Activated naive CD4-positive, alpha-beta T cell treated with anti-CD3 and anti-CD28 coated beads for 36 hours (primary cell): ENCODE measurements at regions not wholly inside any gene's neighbourhood (a gene's known extent, or its start where the extent isn't known, plus 50 kb on each side); places are given as distances from the start of the nearest gene placed in this dataset.

Experiments used
- CTCF ChIA-PET: fragments of 350-600 bp; sonication (Branson Sonifier 250); formaldehyde crosslinking; loops from one replicate; lab custom pipeline; 2021; ENCODE audit warnings: antibody characterized with exemption; lab: Charles Lee
- DNase-seq: peaks from one replicate; pipeline ENCODE4 v3.0.0-alpha.2; 2020
- H3K27ac Mint-ChIP-seq: one replicate; pipeline ENCODE4 v1.8.0; 2021; ENCODE audit warnings: mild to moderate bottlenecking, mixed read lengths
- H3K27me3 Mint-ChIP-seq: one replicate; pipeline ENCODE4 v1.8.0; 2021; ENCODE audit warnings: low read depth, mixed read lengths
- H3K36me3 Mint-ChIP-seq: one replicate; pipeline ENCODE4 v1.8.0; 2021; ENCODE audit warnings: low read depth, mixed read lengths
- H3K4me1 Mint-ChIP-seq: one replicate; pipeline ENCODE4 v1.8.0; 2021; ENCODE audit warnings: low read depth, mixed read lengths
- H3K4me3 Mint-ChIP-seq: one replicate; pipeline ENCODE4 v1.8.0; 2021; ENCODE audit warnings: mild to moderate bottlenecking, moderate library complexity, mixed read lengths
- H3K9me3 Mint-ChIP-seq: one replicate; pipeline ENCODE4 v1.8.0; 2021; ENCODE audit warnings: mixed read lengths
- intact Hi-C: fragments of 100-400 bp; cut with micrococcal nuclease; formaldehyde crosslinking; loops from one replicate; pipeline ENCODE4 v1.15.1; 2023

- Mint-ChIP-seq H3K4me1 (no peaks in the 10 kb centered on the region), H3K36me3 (no peaks in the 10 kb centered on the region)
These were observed 116.5 kb upstream of the REG3G start for GRCh38 chr2:78908973-78909372.

GRCh38 chr2:78910376-78910775 lies 115.1 kb upstream of the REG3G start:
- Mint-ChIP-seq H3K4me3 (no peak overlapping the region), H3K27me3 (no peaks in the 10 kb centered on the region), H3K9me3 (peaks cover 7% of the 10 kb centered on the region), H3K4me1 (no peaks in the 10 kb centered on the region), H3K27ac (no peak overlapping the region), H3K36me3 (no peaks in the 10 kb centered on the region)
- CTCF ChIA-PET, result interaction anchor here (0.7 kb wide), 1 partner anchor 1182 kb away, joined by 3 read pairs; no protein-coding TSS in a partner anchor
- no peak for DNase-seq
- intact Hi-C loops, result no loop called here

More at GRCh38 chr2:78908973-78909372, 116.5 kb upstream of the REG3G start:
- CTCF ChIA-PET, result no interaction called here
- DNase-seq, result no peak
- intact Hi-C loops, result no loop called here
- no peak overlapping the region for H3K4me3 Mint-ChIP-seq
- no peaks in the 10 kb centered on the region for H3K27me3 Mint-ChIP-seq
- H3K27ac Mint-ChIP-seq, result no peak overlapping the region
- peaks cover 7% of the 10 kb centered on the region for H3K9me3 Mint-ChIP-seq

GRCh38 chr2:78913257-78913656 lies 112.2 kb upstream of the REG3G start:
- no peak overlapping the region for H3K27ac Mint-ChIP-seq
- intact Hi-C loops, result no loop called here
- H3K27me3 Mint-ChIP-seq, result no peaks in the 10 kb centered on the region
- no peak for DNase-seq
- H3K9me3 Mint-ChIP-seq, result peaks cover 7% of the 10 kb centered on the region
- H3K4me1 Mint-ChIP-seq, result no peaks in the 10 kb centered on the region
- no peak overlapping the region for H3K4me3 Mint-ChIP-seq
- H3K36me3 Mint-ChIP-seq, result no peaks in the 10 kb centered on the region
- CTCF ChIA-PET, result no interaction called here

- Mint-ChIP-seq H3K4me1 (no peaks in the 10 kb centered on the region), H3K4me3 (no peak overlapping the region), H3K27ac (no peak overlapping the region), H3K36me3 (no peaks in the 10 kb centered on the region), H3K9me3 (peaks cover 11% of the 10 kb centered on the region), H3K27me3 (no peaks in the 10 kb centered on the region)
- DNase-seq, result no peak
- intact Hi-C loops, result no loop called here
- CTCF ChIA-PET, result interaction anchor here (0.6 kb wide), 1 partner anchor 487 kb away, joined by 3 read pairs; no protein-coding TSS in a partner anchor
These were observed 100.2 kb upstream of the REG3G start for GRCh38 chr2:78925258-78925657.

- H3K4me1 Mint-ChIP-seq, result no peaks in the 10 kb centered on the region
- no peak overlapping the region for H3K27ac Mint-ChIP-seq
- H3K4me3 Mint-ChIP-seq, result no peak overlapping the region
- CTCF ChIA-PET, result no interaction called here
- peaks cover 9% of the 10 kb centered on the region for H3K9me3 Mint-ChIP-seq
- H3K36me3 Mint-ChIP-seq, result no peaks in the 10 kb centered on the region
- intact Hi-C loops, result no loop called here
- H3K27me3 Mint-ChIP-seq, result no peaks in the 10 kb centered on the region
- DNase-seq, result no peak
These were observed 97.0 kb upstream of the REG3G start for GRCh38 chr2:78928502-78928901.

- no peak for DNase-seq
- Mint-ChIP-seq H3K27me3 (no peaks in the 10 kb centered on the region), H3K36me3 (no peaks in the 10 kb centered on the region), H3K4me3 (no peak overlapping the region), H3K4me1 (no peaks in the 10 kb centered on the region), H3K9me3 (peaks cover 4% of the 10 kb centered on the region), H3K27ac (no peak overlapping the region)
- intact Hi-C loops, result no loop called here
- CTCF ChIA-PET, result no interaction called here
These were observed 84.5 kb upstream of the REG3G start for GRCh38 chr2:78940998-78941397.

GRCh38 chr2:78941751-78942150 lies 83.8 kb upstream of the REG3G start:
- DNase-seq, result no peak
- intact Hi-C loops, result no loop called here
- Mint-ChIP-seq H3K36me3 (no peaks in the 10 kb centered on the region), H3K9me3 (peaks cover 6% of the 10 kb centered on the region), H3K4me1 (no peaks in the 10 kb centered on the region), H3K4me3 (no peak overlapping the region), H3K27ac (no peak overlapping the region), H3K27me3 (no peaks in the 10 kb centered on the region)
- CTCF ChIA-PET, result no interaction called here

- intact Hi-C loops, result no loop called here
- Mint-ChIP-seq H3K4me1 (no peaks in the 10 kb centered on the region), H3K27me3 (no peaks in the 10 kb centered on the region), H3K9me3 (peaks cover 11% of the 10 kb centered on the region), H3K4me3 (no peak overlapping the region), H3K27ac (no peak overlapping the region), H3K36me3 (no peaks in the 10 kb centered on the region)
- CTCF ChIA-PET, result no interaction called here
- no peak for DNase-seq
These were observed 61.6 kb upstream of the REG3G start for GRCh38 chr2:78963881-78964280.

GRCh38 chr2:78967294-78967693 lies 58.2 kb upstream of the REG3G start:
- Mint-ChIP-seq H3K4me1 (no peaks in the 10 kb centered on the region), H3K27ac (no peak overlapping the region), H3K27me3 (no peaks in the 10 kb centered on the region), H3K36me3 (no peaks in the 10 kb centered on the region), H3K9me3 (peaks cover 11% of the 10 kb centered on the region), H3K4me3 (no peak overlapping the region)
- DNase-seq, result no peak
- intact Hi-C loops, result no loop called here
- CTCF ChIA-PET, result no interaction called here

- Mint-ChIP-seq H3K27ac (no peak overlapping the region), H3K4me3 (no peak overlapping the region), H3K36me3 (no peaks in the 10 kb centered on the region), H3K4me1 (no peaks in the 10 kb centered on the region), H3K27me3 (no peaks in the 10 kb centered on the region), H3K9me3 (peaks cover 10% of the 10 kb centered on the region)
- intact Hi-C loops, result no loop called here
- CTCF ChIA-PET, result no interaction called here
- DNase-seq, result no peak
These were observed 51.9 kb upstream of the REG3G start for GRCh38 chr2:78973630-78974029.
